ENCODE measurements at regions not wholly inside any gene's neighbourhood (a gene's known extent, or its start where the extent isn't known, plus 50 kb on each side); places are given as distances from the start of the nearest gene placed in this dataset.

DNA sequence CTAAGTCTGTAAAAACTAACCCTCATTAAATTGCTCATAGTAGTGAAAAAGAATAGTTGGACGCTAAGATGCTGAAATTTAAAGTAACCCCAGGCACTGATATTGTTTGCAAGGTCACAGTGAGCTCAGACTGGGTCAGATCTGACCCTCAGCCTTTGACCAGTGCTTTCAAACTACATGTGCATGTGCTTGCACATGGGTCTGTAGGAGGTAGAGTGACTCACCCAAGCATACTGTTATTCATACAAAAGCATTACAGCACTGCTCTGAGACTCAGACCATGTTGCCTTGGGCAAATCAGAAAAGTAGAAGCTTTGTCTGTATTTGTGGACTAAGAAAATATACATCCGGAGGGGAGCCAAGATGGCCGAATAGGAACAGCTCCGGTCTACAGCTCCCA lies 326.4 kb upstream of the MARCKS start:
- in situ Hi-C loops (cut with MboI; ENCODE audit: low pct_unique_long_range_greater_than_20kb, low sequenced_read_pairs), result no loop called here

DNA sequence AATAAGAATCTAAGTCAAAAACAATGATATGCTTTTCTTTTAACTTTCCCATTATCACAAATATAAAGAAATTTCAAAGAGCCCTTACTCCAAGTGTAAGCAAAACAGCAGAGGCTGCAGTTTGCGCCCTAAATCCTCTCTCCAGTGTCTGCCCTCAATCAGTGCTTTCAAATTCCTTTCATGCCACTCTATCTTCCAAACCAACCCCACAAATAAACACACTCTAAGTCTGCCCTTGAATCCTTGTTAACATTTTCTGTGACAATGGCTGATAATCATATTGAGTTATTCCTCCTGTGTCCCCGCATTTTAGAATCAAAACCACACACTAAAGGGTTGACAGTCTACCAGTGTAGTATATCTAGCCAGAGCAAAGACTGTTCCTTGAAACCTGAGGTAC lies 317.9 kb upstream of the MARCKS start:
- in situ Hi-C loops (cut with MboI; ENCODE audit: low pct_unique_long_range_greater_than_20kb, low sequenced_read_pairs), result no loop called here
- no peak for DNase-seq

More for the DNA sequence above, 326.4 kb upstream of the MARCKS start:
- no peak for DNase-seq

DNA sequence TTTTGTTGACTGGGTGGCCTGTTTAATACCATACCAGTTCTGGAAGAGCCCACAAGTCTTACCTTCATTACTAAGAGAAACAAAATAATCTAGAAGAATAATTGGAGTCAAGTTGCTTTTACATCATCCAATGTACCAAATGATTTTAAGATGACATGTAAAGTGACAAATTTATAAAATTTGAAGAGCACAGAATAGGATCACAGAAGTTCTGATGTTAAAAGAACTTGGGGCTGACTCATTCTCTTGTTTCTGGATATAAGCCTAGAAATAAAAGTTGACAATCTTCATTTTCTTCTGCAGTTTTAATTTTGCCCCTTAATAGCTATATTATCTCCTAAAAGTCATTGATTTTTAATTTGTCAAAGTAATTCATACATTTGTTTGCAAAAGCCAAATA lies 317.5 kb upstream of the MARCKS start:
- in situ Hi-C loops (cut with MboI; ENCODE audit: low pct_unique_long_range_greater_than_20kb, low sequenced_read_pairs), result no loop called here
- DNase-seq, result no peak

DNA sequence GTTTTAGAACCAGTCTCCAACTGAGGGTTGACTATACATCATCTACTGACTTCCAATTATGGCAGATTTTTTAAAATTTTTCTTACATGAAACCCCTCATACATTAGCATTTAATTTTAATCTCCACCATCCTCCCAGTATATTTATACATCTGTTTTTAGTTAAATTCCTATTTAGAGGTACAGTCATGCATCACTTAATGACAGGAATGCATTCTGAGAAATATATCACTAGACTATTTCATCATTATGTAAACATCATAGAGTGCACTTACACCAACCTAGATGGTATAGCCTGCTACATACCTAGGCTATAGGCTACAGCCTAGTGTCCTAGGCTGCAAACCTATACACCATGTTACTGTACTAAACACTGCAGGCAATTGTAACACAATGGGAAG lies 316.7 kb upstream of the MARCKS start:
- in situ Hi-C loops (cut with MboI; ENCODE audit: low pct_unique_long_range_greater_than_20kb, low sequenced_read_pairs), result no loop called here
- no peak for DNase-seq

DNA sequence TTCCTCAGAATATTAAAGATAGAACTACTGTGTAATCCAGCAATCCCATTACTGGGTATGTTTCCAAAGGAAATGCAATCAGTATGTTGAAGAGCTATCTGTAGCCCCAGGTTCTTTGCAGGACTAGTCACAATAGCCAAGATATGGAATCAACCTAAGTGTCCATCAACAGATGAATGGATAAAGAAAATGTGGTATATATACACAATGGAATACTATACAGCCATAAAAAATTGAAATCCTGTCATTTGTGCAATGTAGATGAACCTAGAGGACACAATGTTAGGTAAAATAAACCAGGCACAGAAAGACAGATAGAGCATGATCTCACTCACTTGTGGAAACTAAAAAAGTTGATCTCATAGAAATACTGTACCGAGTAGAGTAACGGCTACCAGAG lies 306.0 kb upstream of the MARCKS start:
- no peak for DNase-seq
- in situ Hi-C loops (cut with MboI; ENCODE audit: low pct_unique_long_range_greater_than_20kb, low sequenced_read_pairs), result no loop called here

DNA sequence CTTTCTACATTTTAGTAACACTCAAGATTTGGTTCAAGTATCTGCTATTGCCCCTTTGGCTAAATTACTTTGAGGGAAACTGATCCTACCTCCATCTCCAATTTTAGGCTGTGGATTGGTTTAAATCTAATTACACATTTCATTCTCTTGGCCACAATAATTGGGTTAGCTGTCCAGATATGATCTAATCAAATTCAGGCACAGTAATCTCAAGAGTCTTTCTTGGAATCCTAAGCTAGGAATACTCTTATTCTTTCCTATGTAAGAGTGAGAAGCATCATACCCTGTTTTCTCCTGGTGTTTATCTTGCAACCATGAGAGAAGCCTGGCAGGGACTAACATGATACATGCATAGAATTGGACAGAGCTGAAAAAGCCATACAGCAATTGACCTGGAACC lies 300.4 kb upstream of the MARCKS start:
- no peak for DNase-seq
- in situ Hi-C loops (cut with MboI; ENCODE audit: low pct_unique_long_range_greater_than_20kb, low sequenced_read_pairs), result no loop called here

DNA sequence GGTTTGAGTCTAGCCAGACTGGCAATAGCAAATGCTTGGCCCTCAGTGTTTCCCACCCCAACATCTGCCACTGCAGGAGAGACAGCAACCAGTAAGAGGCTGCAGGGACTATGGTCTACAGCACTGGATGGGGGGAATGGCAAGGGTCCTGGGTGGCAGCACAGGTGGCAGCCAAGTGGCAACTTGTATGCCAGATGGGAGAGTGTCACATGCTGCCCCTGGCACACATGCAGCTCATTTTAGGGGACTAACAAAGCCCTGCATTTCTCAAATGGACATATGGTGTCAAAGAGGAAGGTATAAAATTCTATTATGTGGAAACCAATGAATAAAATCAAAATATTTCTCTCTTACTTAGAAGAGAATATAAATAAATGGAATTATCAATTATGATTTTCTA lies 298.7 kb upstream of the MARCKS start:
- in situ Hi-C loops (cut with MboI; ENCODE audit: low pct_unique_long_range_greater_than_20kb, low sequenced_read_pairs), result no loop called here

DNA sequence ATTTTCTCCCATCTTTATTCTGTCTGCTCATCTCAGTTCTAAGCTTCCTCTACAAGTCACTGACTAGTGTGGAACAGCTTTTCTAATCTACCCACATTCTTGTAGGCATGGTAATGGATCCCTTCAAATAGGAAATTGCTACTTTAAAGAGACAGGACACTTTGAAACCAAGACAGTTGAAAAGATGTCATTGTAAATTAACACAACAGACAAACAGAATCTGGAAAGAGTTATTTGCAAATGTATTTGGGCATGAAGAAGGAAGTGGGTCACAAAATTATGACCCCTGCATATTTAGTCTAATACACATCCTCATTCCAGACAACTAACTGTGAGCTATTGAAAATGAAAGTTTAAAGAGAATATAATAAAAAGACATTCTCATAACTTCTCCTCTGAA lies 298.2 kb upstream of the MARCKS start:
- no peak for DNase-seq
- in situ Hi-C loops (cut with MboI; ENCODE audit: low pct_unique_long_range_greater_than_20kb, low sequenced_read_pairs), result no loop called here

More for the DNA sequence above, 298.7 kb upstream of the MARCKS start:
- DNase-seq, result no peak

DNA sequence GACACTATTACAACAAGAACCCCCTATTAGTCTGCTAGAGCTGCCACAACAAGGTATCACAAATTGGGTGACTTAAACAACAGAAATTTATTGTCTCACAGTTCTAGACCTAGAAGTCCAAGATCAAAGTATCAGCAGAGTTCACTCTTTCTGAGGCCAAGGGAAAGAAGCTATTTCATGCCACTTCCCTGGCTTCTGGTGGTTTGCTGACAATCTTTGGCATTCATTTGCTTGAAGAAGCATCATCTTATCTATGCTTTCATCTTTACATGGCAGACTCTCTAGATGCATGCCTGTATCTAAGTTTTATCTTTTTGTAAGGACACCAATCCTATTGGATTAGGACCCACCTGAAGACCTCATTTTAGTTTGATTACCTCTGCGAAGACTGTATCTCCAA lies 296.8 kb upstream of the MARCKS start:
- in situ Hi-C loops (cut with MboI; ENCODE audit: low pct_unique_long_range_greater_than_20kb, low sequenced_read_pairs), result no loop called here
- no peak for DNase-seq

DNA sequence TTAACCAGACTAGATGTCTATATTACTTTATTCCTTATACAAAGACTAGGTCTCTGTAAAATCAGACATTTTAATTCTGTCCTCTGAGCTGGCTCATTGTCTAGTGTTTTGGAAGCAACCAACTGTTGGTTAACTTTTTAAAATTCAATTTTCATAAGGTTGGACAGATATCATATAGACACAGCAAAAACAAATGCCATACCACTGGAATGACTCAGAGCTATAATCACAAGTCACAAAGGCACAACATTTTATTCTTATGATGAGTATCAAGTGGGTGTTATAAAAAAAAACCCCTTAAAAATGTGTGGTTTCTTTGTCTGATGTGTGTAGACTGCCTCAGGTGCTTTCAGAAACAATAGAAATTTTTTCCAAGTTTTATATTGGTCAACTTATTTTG lies 296.2 kb upstream of the MARCKS start:
- no peak for DNase-seq
- in situ Hi-C loops (cut with MboI; ENCODE audit: low pct_unique_long_range_greater_than_20kb, low sequenced_read_pairs), result no loop called here

DNA sequence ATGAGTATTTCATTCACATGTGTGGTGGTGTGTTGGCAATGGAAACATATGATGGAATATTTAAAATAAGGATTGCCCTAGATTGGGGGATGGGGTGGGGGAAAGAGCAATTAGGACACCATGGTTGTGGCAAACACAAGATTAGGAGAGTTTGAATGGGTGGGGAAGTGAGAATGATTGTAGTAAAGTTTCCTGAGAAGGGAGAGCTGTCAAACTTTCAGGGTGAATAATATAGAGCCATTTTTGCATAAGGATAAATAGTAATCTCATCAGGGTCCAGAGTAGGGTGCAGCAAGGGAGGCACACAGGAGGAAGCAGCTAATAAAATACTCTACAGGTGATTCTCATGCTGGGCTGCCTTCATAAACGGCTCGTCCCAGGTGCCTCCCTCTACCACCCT lies 294.9 kb upstream of the MARCKS start:
- in situ Hi-C loops (cut with MboI; ENCODE audit: low pct_unique_long_range_greater_than_20kb, low sequenced_read_pairs), result no loop called here
- DNase-seq, result no peak

DNA sequence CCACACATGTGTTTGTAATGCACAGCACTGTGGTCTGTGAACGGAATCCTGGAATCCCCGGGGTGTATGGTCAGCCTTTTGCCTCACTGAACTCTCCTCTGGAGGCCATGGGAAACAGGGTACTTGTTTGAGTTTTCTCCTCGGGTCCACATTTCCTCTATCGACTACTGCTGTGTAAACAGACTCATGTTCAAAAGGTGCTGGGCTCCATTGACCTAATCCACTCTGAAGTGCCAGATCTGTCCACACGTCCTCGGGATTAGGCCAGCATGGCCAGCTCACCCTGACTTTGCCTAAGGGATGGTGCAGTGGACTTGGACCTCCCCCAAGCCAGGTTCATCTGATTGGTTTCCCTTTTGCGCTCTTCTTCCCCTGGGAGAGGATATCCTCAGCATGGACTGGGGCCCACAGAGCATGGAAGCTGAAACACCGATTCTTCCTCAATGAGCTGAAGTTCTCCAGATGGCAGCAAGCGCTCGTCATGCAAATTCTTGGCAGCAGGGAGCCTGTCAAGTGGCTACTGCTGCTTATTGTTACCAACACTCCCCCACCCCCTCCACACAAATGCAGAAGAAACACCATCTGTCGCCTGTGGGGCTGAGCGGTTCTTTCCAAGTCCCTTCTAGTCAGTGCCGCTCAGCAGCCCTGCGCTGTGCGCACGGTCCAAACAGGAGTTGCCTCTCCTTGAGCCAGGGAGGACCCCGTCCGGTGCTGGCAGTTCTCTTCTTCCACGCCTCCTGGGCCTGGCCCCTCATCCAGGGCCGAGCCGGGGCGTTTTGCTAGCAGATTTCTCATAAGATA lies 292.6 kb upstream of the MARCKS start:
- DNase-seq, result no peak
- in situ Hi-C loops (cut with MboI; ENCODE audit: low pct_unique_long_range_greater_than_20kb, low sequenced_read_pairs), result no loop called here

DNA sequence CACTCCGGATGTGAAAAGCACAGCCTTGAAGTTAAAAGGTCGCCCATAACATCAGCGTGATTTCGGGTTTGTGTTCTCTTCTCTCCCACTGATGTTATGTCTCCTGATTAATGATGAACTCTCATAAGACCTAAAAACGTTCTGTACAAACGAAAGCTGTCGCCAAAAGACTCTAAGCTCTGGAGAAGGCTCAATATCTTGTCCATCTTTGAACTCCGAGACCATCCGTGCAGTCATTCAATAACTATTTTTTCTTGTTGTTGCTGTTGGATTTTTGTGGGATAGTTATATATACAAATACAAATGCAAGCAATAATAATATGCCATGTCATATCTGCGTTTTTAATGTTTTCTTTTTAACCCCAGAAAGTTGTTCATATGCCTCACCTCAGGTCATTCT lies 291.8 kb upstream of the MARCKS start:
- DNase-seq, result no peak
- in situ Hi-C loops (cut with MboI; ENCODE audit: low pct_unique_long_range_greater_than_20kb, low sequenced_read_pairs), result no loop called here

DNA sequence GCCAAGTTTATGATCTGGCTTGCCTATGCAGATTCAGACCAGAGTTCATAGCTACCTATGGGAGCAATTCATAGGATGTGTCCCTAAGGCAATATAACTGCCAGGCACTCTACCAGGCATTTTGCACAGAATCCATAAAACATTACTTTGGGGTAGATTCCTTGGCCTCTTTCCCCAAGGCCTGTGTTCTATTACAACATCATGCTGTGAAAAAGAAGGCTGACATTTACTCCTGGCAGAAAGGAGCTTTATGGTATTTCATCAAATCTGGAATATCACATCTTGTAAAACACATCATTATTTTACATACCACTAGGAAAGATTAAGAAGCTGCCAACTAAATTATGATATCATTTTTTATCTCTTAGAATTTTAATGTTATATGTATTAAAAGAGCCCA lies 287.0 kb upstream of the MARCKS start:
- no peak for DNase-seq

DNA sequence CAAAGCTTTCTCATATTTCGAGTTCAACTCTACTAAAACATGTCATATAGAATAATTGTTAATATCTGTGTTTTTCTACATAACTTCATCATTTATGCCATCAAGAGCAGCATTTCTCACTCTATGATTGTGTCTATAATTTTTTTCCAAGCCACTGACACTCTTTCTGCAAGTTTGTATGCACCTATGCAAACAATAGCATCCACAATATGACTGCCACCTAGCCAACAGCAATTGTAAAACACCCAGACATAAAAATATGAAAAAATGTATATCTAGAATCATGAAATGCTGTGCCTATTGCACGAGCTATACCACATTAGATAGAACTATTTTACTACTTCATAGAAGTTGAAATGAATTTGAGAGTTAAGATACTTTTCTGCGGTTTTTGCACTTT lies 286.5 kb upstream of the MARCKS start:
- in situ Hi-C loops (cut with MboI; ENCODE audit: low pct_unique_long_range_greater_than_20kb, low sequenced_read_pairs), result no loop called here
- no peak for DNase-seq

More for the DNA sequence above, 287.0 kb upstream of the MARCKS start:
- in situ Hi-C loops (cut with MboI; ENCODE audit: low pct_unique_long_range_greater_than_20kb, low sequenced_read_pairs), result no loop called here

DNA sequence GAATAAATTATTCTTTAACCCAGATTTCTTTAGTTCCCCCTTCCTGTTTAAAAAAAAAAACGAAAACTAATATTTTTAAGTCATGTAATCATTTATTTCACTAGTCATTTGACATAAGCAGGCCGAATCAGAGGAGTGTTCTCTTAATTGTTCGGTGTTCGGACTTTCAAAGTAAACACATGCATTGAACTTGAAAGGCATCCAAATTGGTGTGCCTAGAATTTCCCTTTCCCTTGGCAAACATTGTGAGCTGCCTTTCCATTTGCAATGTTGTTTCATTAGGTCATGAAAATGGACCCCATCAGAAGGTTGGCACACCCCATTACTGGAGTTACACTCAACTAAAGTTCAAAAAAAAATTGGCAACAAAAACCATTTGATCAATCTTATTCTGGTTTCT lies 283.0 kb upstream of the MARCKS start:
- in situ Hi-C loops (cut with MboI; ENCODE audit: low pct_unique_long_range_greater_than_20kb, low sequenced_read_pairs), result no loop called here
- DNase-seq, result no peak

DNA sequence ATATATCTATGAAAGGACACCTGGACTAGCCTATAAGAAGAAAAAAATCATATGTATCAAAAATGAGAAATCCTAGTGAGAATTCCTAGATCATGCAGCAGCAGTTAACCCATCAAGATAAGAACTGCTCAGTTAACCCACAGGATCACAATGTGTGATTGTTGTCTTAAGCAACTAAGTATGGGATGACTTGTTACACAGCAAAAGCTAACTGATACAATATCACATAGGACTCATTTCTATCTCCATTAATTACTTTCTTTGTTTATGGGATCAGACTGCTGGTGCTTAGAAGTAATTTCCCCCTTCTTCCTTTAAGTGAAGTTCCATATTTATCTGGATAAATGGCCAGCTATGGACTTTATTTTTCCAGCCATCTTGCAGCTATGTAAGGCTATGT lies 280.8 kb upstream of the MARCKS start:
- in situ Hi-C loops (cut with MboI; ENCODE audit: low pct_unique_long_range_greater_than_20kb, low sequenced_read_pairs), result no loop called here
- no peak for DNase-seq

DNA sequence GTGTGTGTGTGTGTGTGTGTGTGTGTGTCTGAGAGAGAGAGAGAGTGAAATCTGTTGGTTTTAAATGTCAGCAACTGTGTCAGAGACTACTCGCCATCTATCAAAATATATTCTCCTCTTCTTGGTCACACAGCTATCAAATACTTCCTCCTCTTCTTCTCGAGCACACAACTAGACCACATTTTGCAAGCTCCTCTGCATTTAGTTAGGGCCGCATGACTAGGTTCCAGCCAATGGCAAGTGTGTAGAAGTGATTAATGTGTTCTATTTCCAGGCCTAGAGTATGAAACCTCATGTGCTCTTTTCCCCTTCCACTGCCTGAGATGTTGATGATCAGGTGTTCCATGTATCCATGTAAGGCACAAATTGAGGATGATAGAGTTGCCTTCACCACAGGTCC lies 278.5 kb upstream of the MARCKS start:
- DNase-seq, result no peak
- in situ Hi-C loops (cut with MboI; ENCODE audit: low pct_unique_long_range_greater_than_20kb, low sequenced_read_pairs), result no loop called here

DNA sequence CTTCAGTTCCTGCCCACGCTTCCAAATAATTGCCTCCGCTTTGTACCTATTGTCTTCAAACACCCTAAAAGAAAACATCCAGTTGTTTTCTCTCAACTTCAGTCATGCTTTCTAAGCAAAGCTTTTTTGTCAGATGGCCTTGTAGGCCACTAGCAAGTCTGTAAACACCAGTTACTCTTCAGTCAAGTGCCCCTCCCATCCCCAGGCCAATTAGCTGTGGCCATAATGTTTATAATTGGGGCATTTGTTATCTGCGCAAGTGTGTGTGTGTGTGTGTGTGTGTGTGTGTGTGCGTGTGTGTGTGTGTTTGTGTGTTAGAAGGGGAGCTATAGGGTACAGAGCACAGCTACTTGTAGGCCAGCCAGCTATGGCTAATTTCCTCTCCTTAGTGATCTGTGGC lies 272.4 kb upstream of the MARCKS start:
- no peak for DNase-seq
- in situ Hi-C loops (cut with MboI; ENCODE audit: low pct_unique_long_range_greater_than_20kb, low sequenced_read_pairs), result no loop called here

DNA sequence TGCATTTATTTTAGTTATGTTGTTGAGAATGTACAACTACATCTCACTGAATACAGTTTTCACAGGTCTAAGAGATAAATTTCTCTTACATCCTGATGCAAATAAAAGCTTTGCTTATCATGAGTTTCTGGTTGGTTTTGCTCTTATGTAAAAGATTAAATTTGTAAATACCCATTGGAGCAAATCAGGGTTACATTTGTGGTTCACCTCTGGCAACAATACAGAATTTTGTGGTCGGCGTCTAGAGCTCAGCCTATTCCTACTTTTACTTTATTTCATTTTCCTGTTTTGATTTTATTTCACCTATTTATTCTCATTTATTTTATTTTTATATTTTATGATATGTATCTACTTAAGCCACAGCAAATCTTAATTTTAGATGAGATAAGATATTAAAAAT lies 271.9 kb upstream of the MARCKS start:
- DNase-seq, result no peak
- in situ Hi-C loops (cut with MboI; ENCODE audit: low pct_unique_long_range_greater_than_20kb, low sequenced_read_pairs), result no loop called here

DNA sequence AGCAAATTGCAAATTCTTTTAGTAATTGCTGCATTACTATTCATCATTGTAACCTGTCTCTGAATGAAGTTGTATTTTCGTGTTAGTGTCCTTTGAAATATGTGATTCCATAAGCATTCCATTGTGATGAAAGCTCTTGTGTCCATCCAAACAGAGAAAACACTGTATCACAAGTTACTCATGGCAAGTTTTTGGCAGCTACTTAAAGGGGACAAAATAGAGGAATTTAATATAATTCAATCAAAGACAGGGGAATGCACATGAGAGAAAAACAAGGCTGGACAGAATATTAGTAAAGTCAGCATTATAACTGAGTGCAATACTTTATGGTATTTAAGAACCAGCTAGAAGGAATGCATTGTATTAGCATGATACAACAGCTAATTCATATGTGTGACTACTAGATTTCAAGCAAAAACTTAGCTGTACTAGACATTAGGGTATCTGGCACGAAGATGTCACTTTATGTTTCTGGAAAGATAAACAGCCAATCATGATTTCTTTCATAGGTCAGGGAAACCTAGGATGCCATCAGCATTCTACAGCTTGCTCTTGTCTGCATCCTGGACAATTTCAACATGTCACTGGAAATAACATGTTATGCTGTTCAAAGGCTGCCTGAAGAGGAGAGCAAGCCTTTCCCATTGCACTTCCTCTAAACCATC lies 270.6 kb upstream of the MARCKS start:
- in situ Hi-C loops (cut with MboI; ENCODE audit: low pct_unique_long_range_greater_than_20kb, low sequenced_read_pairs), result no loop called here
- no peak for DNase-seq

Measured in KBM-7 (cell line).